Aorta (tissue), 5 donors: ENCODE measurements at regions not wholly inside any gene's neighbourhood (a gene's known extent, or its start where the extent isn't known, plus 50 kb on each side); places are given as distances from the start of the nearest gene placed in this dataset.

Experiments
- ATAC-seq: fragments of 200-7000 bp; cut with Tn5 transposase; one replicate; pipeline ENCODE4 v1.9.1; 2022; ENCODE audit warnings: moderate library complexity; ENCODE audit not compliant: low FRiP score
- DNase-seq, 2 donors: peaks; one replicate each; pipeline ENCODE4 v3.0.0-alpha.2; 2020
- H3K27ac ChIP-seq, 2 donors: one replicate each; pipeline ENCODE4 v1.5.1; 2013; ENCODE audit warnings: low read length in 2 of 2, mild to moderate bottlenecking in 2 of 2, moderate library complexity in 2 of 2, control low read depth in 1 of 2, inconsistent platforms in 1 of 2, low read depth in 1 of 2
- H3K27me3 ChIP-seq, 2 donors: one replicate each; pipeline ENCODE4 v1.6.1; 2013; ENCODE audit warnings: control low read depth in 1 of 2, low read length in 1 of 2, mild to moderate bottlenecking in 1 of 2, moderate library complexity in 1 of 2; ENCODE audit not compliant: insufficient read depth in 2 of 2, control insufficient read depth in 1 of 2
- H3K36me3 ChIP-seq, 2 donors: one replicate each; pipeline ENCODE4 v1.6.1; 2013; ENCODE audit warnings: control low read depth in 1 of 2, low read length in 1 of 2, mild to moderate bottlenecking in 1 of 2; ENCODE audit not compliant: insufficient read depth in 2 of 2, control insufficient read depth in 1 of 2
- H3K4me1 ChIP-seq, 2 donors: one replicate each; pipeline ENCODE4 v1.6.1; 2013; ENCODE audit warnings: low read length in 2 of 2, control low read depth in 1 of 2, mild to moderate bottlenecking in 1 of 2, moderate library complexity in 1 of 2; ENCODE audit not compliant: insufficient read depth in 2 of 2, control insufficient read depth in 1 of 2
- H3K4me3 ChIP-seq, 2 donors: one replicate each; pipeline ENCODE4 v1.5.1; 2013; ENCODE audit warnings: low read length in 2 of 2, control low read depth in 1 of 2, mild to moderate bottlenecking in 1 of 2
- H3K9me3 ChIP-seq: one replicate; pipeline ENCODE4 v1.6.1; 2013; ENCODE audit warnings: mild to moderate bottlenecking, low read length; ENCODE audit not compliant: control insufficient read depth
- WGBS, 2 donors: extraction: QIAGEN DNeasy Blood & Tissue Kit; methylation state at CpG; one replicate each; pipeline ENCODE4 v1.1.7; 2013; 5-methylcytosine and 5-hydroxymethylcytosine counted together
- intact Hi-C, 2 donors: fragments of 100-400 bp; cut with DNase I; formaldehyde crosslinking; loops; one replicate each; pipeline versions ENCODE4 v1.14.2 to v1.15.0; 2022
- donor health status: healthy with polysubstance abuse.
- donor health status: Bipolar disorder and iron deficiency.
- donor health status: DM: no; HTN: no; CAD: no.
- donor health status: DM: no; HTN: no; CAD: no.
- donor health status: DM: yes; HTN: yes; CAD: no.

- no peak overlapping the region for H3K4me3 ChIP-seq
- H3K36me3 ChIP-seq = no peaks in the 10 kb centered on the region
- DNase-seq = no peak
- H3K27me3 ChIP-seq = no peaks in the 10 kb centered on the region
- no peaks in the 10 kb centered on the region for H3K4me1 ChIP-seq
- 92 to 94% methylated on average over 5 of the region's 5 CpGs for WGBS, 2 donors
- no peak for ATAC-seq
- intact Hi-C loops = no loop called here
- no peak overlapping the region for H3K27ac ChIP-seq
- H3K9me3 ChIP-seq = no peaks in the 10 kb centered on the region
These were observed 476.1 kb downstream of the CYLC2 start for GRCh38 chr9:103471241-103471640.

- no peaks in the 10 kb centered on the region for H3K4me1 ChIP-seq
- no peak overlapping the region for H3K27ac ChIP-seq
- 11 to 28% methylated on average over 1 of the region's 1 CpG for WGBS, 2 donors
- no peak overlapping the region for H3K4me3 ChIP-seq
- no peak for ATAC-seq
- no peaks in the 10 kb centered on the region for H3K36me3 ChIP-seq
- no peaks in the 10 kb centered on the region for H3K9me3 ChIP-seq
- H3K27me3 ChIP-seq = no peaks in the 10 kb centered on the region
- DNase-seq = no peak
- intact Hi-C loops = no loop called here
These were observed 479.0 kb downstream of the CYLC2 start for GRCh38 chr9:103474156-103474555.

GRCh38 chr9:103483471-103484096 is 488.5 kb downstream of the CYLC2 start:
- ATAC-seq (peak; percentile 41), DNase-seq (peak in 1 of 2 donors; percentile 71)
- intact Hi-C loops = no loop called here
- H3K27ac ChIP-seq = no peak overlapping the region
- no peaks in the 10 kb centered on the region for H3K4me1 ChIP-seq
- H3K4me3 ChIP-seq = no peak overlapping the region
- H3K36me3 ChIP-seq = no peaks in the 10 kb centered on the region
- 96% methylated on average over 27 to 29 of the region's 29 CpGs for WGBS, 2 donors
- H3K9me3 ChIP-seq = no peaks in the 10 kb centered on the region
- H3K27me3 ChIP-seq = no peaks in the 10 kb centered on the region

- Histone ChIP-seq H3K4me1 (no peaks in the 10 kb centered on the region), H3K9me3 (no peaks in the 10 kb centered on the region), H3K27ac (no peak overlapping the region), H3K4me3 (no peak overlapping the region), H3K27me3 (no peaks in the 10 kb centered on the region), H3K36me3 (no peaks in the 10 kb centered on the region)
- intact Hi-C loops = no loop called here
- DNase-seq = no peak
- ATAC-seq = no peak
- WGBS, 2 donors = 39 to 51% methylated on average over 3 of the region's 3 CpGs
These were observed 490.0 kb downstream of the CYLC2 start for GRCh38 chr9:103485138-103485537.

- 95 to 96% methylated on average over 9 of the region's 9 CpGs for WGBS, 2 donors
- H3K36me3 ChIP-seq = no peaks in the 10 kb centered on the region
- no peaks in the 10 kb centered on the region for H3K9me3 ChIP-seq
- ATAC-seq (no peak), DNase-seq (no peak)
- no peaks in the 10 kb centered on the region for H3K27me3 ChIP-seq
- H3K4me1 ChIP-seq = no peaks in the 10 kb centered on the region
- intact Hi-C loops = no loop called here
- H3K4me3 ChIP-seq = no peak overlapping the region
- no peak overlapping the region for H3K27ac ChIP-seq
These were observed 519.6 kb downstream of the CYLC2 start for GRCh38 chr9:103514767-103515166.

GRCh38 chr9:103522409-103522808 is 527.3 kb downstream of the CYLC2 start:
- Histone ChIP-seq H3K9me3 (no peaks in the 10 kb centered on the region), H3K27ac (no peak overlapping the region), H3K4me1 (no peaks in the 10 kb centered on the region), H3K27me3 (no peaks in the 10 kb centered on the region), H3K4me3 (no peak overlapping the region), H3K36me3 (no peaks in the 10 kb centered on the region)
- no peak for ATAC-seq
- intact Hi-C loops = no loop called here
- WGBS, 2 donors = 96 to 97% methylated on average over 3 of the region's 3 CpGs
- DNase-seq = no peak

GRCh38 chr9:103530934-103531333 is 535.8 kb downstream of the CYLC2 start:
- ATAC-seq = no peak
- Histone ChIP-seq H3K27me3 (no peaks in the 10 kb centered on the region), H3K36me3 (no peaks in the 10 kb centered on the region), H3K9me3 (peaks cover 1% of the 10 kb centered on the region), H3K4me1 (no peaks in the 10 kb centered on the region), H3K4me3 (no peak overlapping the region), H3K27ac (no peak overlapping the region)
- WGBS, 2 donors = 38 to 46% methylated on average over 1 of the region's 1 CpG
- DNase-seq = no peak
- intact Hi-C loops = no loop called here

- intact Hi-C loops = no loop called here
- 84 to 90% methylated on average over 5 of the region's 5 CpGs for WGBS, 2 donors
- no peaks in the 10 kb centered on the region for H3K36me3 ChIP-seq
These were observed 538.2 kb downstream of the CYLC2 start for GRCh38 chr9:103533318-103533717.

GRCh38 chr9:103537426-103537825 is 542.3 kb downstream of the CYLC2 start:
- ATAC-seq (no peak), DNase-seq (no peak)
- Histone ChIP-seq H3K36me3 (no peaks in the 10 kb centered on the region), H3K27me3 (no peaks in the 10 kb centered on the region), H3K4me1 (no peaks in the 10 kb centered on the region), H3K4me3 (no peak overlapping the region), H3K9me3 (peaks cover 1% of the 10 kb centered on the region), H3K27ac (no peak overlapping the region)
- intact Hi-C loops = no loop called here

More at GRCh38 chr9:103533318-103533717, 538.2 kb downstream of the CYLC2 start:
- Histone ChIP-seq H3K9me3 (peaks cover 1% of the 10 kb centered on the region), H3K27me3 (no peaks in the 10 kb centered on the region), H3K27ac (no peak overlapping the region), H3K4me1 (no peaks in the 10 kb centered on the region), H3K4me3 (no peak overlapping the region)
- ATAC-seq (peak; percentile 22), DNase-seq (no peak)
